K562 (cell line): ENCODE measurements at regions not wholly inside any gene's neighbourhood (a gene's known extent, or its start where the extent isn't known, plus 50 kb on each side); places are given as distances from the start of the nearest gene placed in this dataset.

ENCODE experiments used
- ATAC-seq: fragments of 200-7000 bp; cut with Tn5 transposase; 3 replicates; pipeline ENCODE4 v1.9.1; 2020; ENCODE audit warnings: moderate library complexity
- BruUV-seq: library from RNA; stranded (reverse); fragments of 400-500 nt; replicated peaks from 2 replicates; lab custom pipeline; 2021; lab: Mats Ljungman, UMichigan
- CTCF ChIA-PET: fragments of 300-600 bp; formaldehyde crosslinking; extraction: SDS; loops from one replicate; lab custom pipeline; 2021; ENCODE audit warnings: low intra/inter-chr PET ratio; lab: Yijun Ruan, JAX
- POLR2A ChIA-PET: fragments of 300-600, 350-650 bp; sonication (Branson Sonifier 250); formaldehyde crosslinking; extraction: SDS; loops from one replicate; lab custom pipeline; 2021; ENCODE audit warnings: antibody characterized with exemption, inconsistent platforms; lab: Yijun Ruan, JAX
- DNase-seq, 4 experiments: peaks; one replicate each; pipeline versions ENCODE4 v3.0.0 to v3.0.0-alpha.2; 2011 to 2018; ENCODE audit warnings: low spot score in 3 of 4, mixed read lengths in 3 of 4; ENCODE audit errors: extremely low read depth in 1 of 4
- FAIRE-seq: peaks from 2 replicates; lab custom pipeline; 2011; peaks lifted over from hg19 to GRCh38; lab: Jason Lieb, UNC
- H2AFZ ChIP-seq: 2 replicates; pipeline ENCODE4 v1.6.0; 2011; ENCODE audit warnings: low read depth, low read length, control low read depth, inconsistent platforms
- H3K27ac ChIP-seq: fragments of 200-600 bp; 3 replicates; pipeline ENCODE4 v1.8.0; 2011; ENCODE audit warnings: low read depth, mild to moderate bottlenecking, control low read depth, inconsistent platforms, low read length, moderate library complexity, mixed read lengths; ENCODE audit errors: extremely low read depth
- H3K27me3 ChIP-seq, 2 experiments: fragments of 300-600 bp in 1 of 2; 2 replicates in 1 of 2; 3 replicates in 1 of 2; pipeline versions ENCODE4 v1.6.0 to v1.8.0; 2011; ENCODE audit warnings: inconsistent platforms in 2 of 2, low read length in 2 of 2, mild to moderate bottlenecking in 1 of 2, mixed read lengths in 1 of 2, moderate library complexity in 1 of 2; ENCODE audit not compliant: control insufficient read depth in 2 of 2, insufficient read depth in 2 of 2
- H3K36me3 ChIP-seq: fragments of 300-600 bp; 3 replicates; pipeline ENCODE4 v1.8.0; 2011; ENCODE audit warnings: mild to moderate bottlenecking, low read length, inconsistent platforms; ENCODE audit not compliant: control insufficient read depth, insufficient read depth
- H3K4me1 ChIP-seq, 2 experiments: fragments of 200-600 bp in 1 of 2; replicated peaks in 1 of 2; 2 replicates in 1 of 2; 3 replicates in 1 of 2; pipeline versions ENCODE4 v1.5.1 to v1.8.0; 2011; ENCODE audit warnings: inconsistent platforms in 2 of 2, low read length in 2 of 2, mild to moderate bottlenecking in 1 of 2, mixed read lengths in 1 of 2, moderate library complexity in 1 of 2; ENCODE audit not compliant: control insufficient read depth in 2 of 2, insufficient read depth in 2 of 2
- H3K4me2 ChIP-seq: 2 replicates; pipeline ENCODE4 v1.6.1; 2011; ENCODE audit warnings: low read length, control low read depth, inconsistent platforms, mixed read lengths; ENCODE audit not compliant: insufficient read depth
- H3K4me3 ChIP-seq: fragments of 200-600 bp; sonication (generic), shearing (Covaris generic); 2 replicates; pipeline ENCODE4 v1.5.1; 2016; ENCODE audit warnings: control low read depth, inconsistent platforms
- H3K79me2 ChIP-seq: fragments of 200-600 bp; 3 replicates; pipeline ENCODE4 v1.8.0; 2011; ENCODE audit warnings: low read length, inconsistent platforms; ENCODE audit not compliant: control insufficient read depth, insufficient read depth
- H3K9ac ChIP-seq, 2 experiments: 2 replicates each; pipeline versions ENCODE4 v1.6.0 to v1.6.1; 2011; ENCODE audit warnings: low read depth in 2 of 2, low read length in 2 of 2, control low read depth in 1 of 2, inconsistent platforms in 1 of 2, mild to moderate bottlenecking in 1 of 2, mixed read lengths in 1 of 2; ENCODE audit not compliant: insufficient read depth in 1 of 2
- H3K9me1 ChIP-seq: one replicate; pipeline ENCODE4 v1.6.0; 2011; ENCODE audit warnings: inconsistent platforms, mild to moderate bottlenecking, low read length, moderate library complexity; ENCODE audit not compliant: control insufficient read depth, insufficient read depth
- H3K9me3 ChIP-seq: replicated peaks from 2 replicates; pipeline ENCODE4 v1.5.1; 2011; ENCODE audit warnings: low read depth, low read length, inconsistent platforms; ENCODE audit not compliant: control insufficient read depth, insufficient read depth
- H4K20me1 ChIP-seq: replicated peaks from 2 replicates; pipeline ENCODE4 v1.6.1; 2011; ENCODE audit warnings: low read length, inconsistent platforms, mixed read lengths; ENCODE audit not compliant: control insufficient read depth, insufficient read depth
- ARID2 ChIP-seq: fragments of 450-650 bp; IDR thresholded peaks from 2 replicates; pipeline ENCODE4 v1.6.1; 2017; ENCODE audit warnings: antibody characterized with exemption, mild to moderate bottlenecking
- BRCA1 ChIP-seq, 2 experiments: fragments of 450-650 bp in 1 of 2; sonication (generic) in 1 of 2; formaldehyde crosslinking in 1 of 2; IDR thresholded peaks; 2 replicates each; pipeline versions ENCODE4 v1.5.0 to v1.6.1; 2017 to 2020; ENCODE audit warnings: mild to moderate bottlenecking in 1 of 2, missing genetic modification reagents in 1 of 2
- HSF4 ChIP-seq: fragments of 250-450 bp; sonication (Bioruptor Pico); IDR thresholded peaks from 2 replicates; pipeline ENCODE4 v2.1.2; 2022; ENCODE audit warnings: mild to moderate bottlenecking, moderate library complexity, borderline replicate concordance
- KLF16 ChIP-seq: IDR thresholded peaks from 2 replicates; pipeline ENCODE4 v1.6.1; 2016; ENCODE audit warnings: antibody characterized with exemption
- NCOA1 ChIP-seq: fragments of 450-650 bp; IDR thresholded peaks from 2 replicates; pipeline ENCODE4 v1.6.1; 2016; ENCODE audit warnings: low read depth
- NUFIP1 ChIP-seq: fragments of 450-650 bp; IDR thresholded peaks from 2 replicates; pipeline ENCODE4 v1.6.1; 2018; ENCODE audit not compliant: partially characterized antibody
- U2AF2 ChIP-seq: fragments of 200-400 bp; formaldehyde crosslinking; optimal IDR thresholded peaks from 2 replicates; pipeline ENCODE3; 2017; ENCODE audit warnings: low read depth, mild to moderate bottlenecking, low read length
- ZBTB34 ChIP-seq: fragments of 250-450 bp; sonication (Bioruptor Pico); IDR thresholded peaks from 2 replicates; pipeline ENCODE4 v1.8.0; 2021; ENCODE audit warnings: mild to moderate bottlenecking, moderate library complexity
- ZNF224 ChIP-seq: sonication (generic); formaldehyde crosslinking; IDR thresholded peaks from 2 replicates; pipeline ENCODE4 v1.8.0; 2022; ENCODE audit warnings: mild to moderate bottlenecking, missing genetic modification reagents
- ZNF639 ChIP-seq, 2 experiments: fragments of 200-800 bp in 1 of 2; sonication (Bioruptor generic) in 1 of 2; sonication (generic) in 1 of 2; formaldehyde crosslinking in 1 of 2; IDR thresholded peaks in 1 of 2; conservative IDR thresholded peaks in 1 of 2; 2 replicates each; pipeline versions ENCODE4 v1.5.0 to v1.6.1; 2016 to 2020; ENCODE audit warnings: missing compliant biosample characterization in 1 of 2, missing genetic modification characterization in 1 of 2, missing genetic modification reagents in 1 of 2
- ZNF707 ChIP-seq: fragments of 250-450 bp; sonication (Bioruptor Pico); conservative IDR thresholded peaks from 2 replicates; pipeline ENCODE4 v1.8.0; 2022; ENCODE audit warnings: inconsistent platforms, mild to moderate bottlenecking, moderate library complexity
- WGBS: fragments of 100-300 bp; shearing (Covaris generic); methylation state at CpG from one replicate; pipeline ENCODE4 v1.1.6; 2016; ENCODE audit warnings: low coverage, mixed read lengths; ENCODE audit not compliant: insufficient coverage; ENCODE audit errors: missing lambda C conversion rate; 5-methylcytosine and 5-hydroxymethylcytosine counted together
- in situ Hi-C: fragments of 300-500 bp; cut with MboI; formaldehyde crosslinking; loops from 4 replicates; pipeline ENCODE4 v1.15.0; 2018; ENCODE audit warnings: inconsistent platforms, mixed read lengths
- intact Hi-C: fragments of 100-400 bp; cut with micrococcal nuclease; formaldehyde crosslinking; loops from 2 replicates; pipeline ENCODE4 v1.14.2; 2022
- TF ChIP-seq, protein P1 (sequence below): fragments of 450-650 bp; IDR thresholded peaks from 2 replicates; pipeline ENCODE4 v1.6.1; 2018; ENCODE audit not compliant: partially characterized antibody
- TF ChIP-seq, protein P2 (sequence below), 3 experiments: IDR thresholded peaks in 2 of 3; conservative IDR thresholded peaks in 1 of 3; 2 replicates each; pipeline ENCODE4 v1.5.1; 2011 to 2012; ENCODE audit warnings: low read length in 3 of 3, mild to moderate bottlenecking in 3 of 3, control low read depth in 2 of 3, improper control_type of control experiment in 1 of 3, inconsistent platforms in 1 of 3, low read depth in 1 of 3, mixed read lengths in 1 of 3, moderate library complexity in 1 of 3; ENCODE audit not compliant: insufficient read depth in 2 of 3

DNA sequence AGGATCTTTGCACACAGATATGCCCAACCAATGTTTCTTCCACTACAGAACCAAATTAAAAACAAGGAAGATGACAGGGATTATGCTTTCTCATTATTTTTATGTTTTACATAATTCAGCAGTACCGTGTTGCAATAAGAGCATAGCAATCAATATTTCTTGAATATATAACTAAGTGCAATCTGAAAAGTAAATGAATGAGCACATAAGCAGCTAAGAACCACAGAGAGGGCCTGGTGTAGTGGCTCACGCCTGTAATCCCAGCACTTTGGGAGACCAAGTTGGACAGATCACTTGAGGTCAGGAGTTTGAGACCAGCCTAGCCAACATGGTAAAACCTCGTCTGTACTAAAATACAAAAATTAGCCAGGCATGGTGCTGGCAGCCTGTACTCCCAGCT, 423.7 kb downstream of the MRPL39 start:
- DNase-seq: no peak
- Histone ChIP-seq H4K20me1 (no peaks in the 10 kb centered on the region), H3K79me2 (no peaks in the 10 kb centered on the region), H3K9me1 (no peaks in the 10 kb centered on the region), H3K9me3 (no peaks in the 10 kb centered on the region), H2AFZ (no peak overlapping the region), H3K4me2 (no peak overlapping the region), H3K36me3 (no peaks in the 10 kb centered on the region), H3K27ac (no peak overlapping the region), H3K27me3 (no peaks in the 10 kb centered on the region), H3K4me1 (no peaks in the 10 kb centered on the region), H3K4me3 (no peak overlapping the region), H3K9ac (no peak overlapping the region)
- FAIRE-seq: no peak
- POLR2A ChIA-PET: no interaction called here
- BruUV-seq: no TSS peak
- CTCF ChIA-PET: no interaction called here
- intact Hi-C loops: no loop called here
- no peak for ATAC-seq
- in situ Hi-C loops: no loop called here
- 0% methylated on average over 3 of the region's 3 CpGs for WGBS
- no peak for TF ChIP-seq KLF16
- TF ChIP-seq NCOA1: no peak
- no peak for TF ChIP-seq BRCA1 (IDR thresholded peaks at IDR 0.05)
- no peak for TF ChIP-seq BRCA1 (CRISPR knock-in tag; IDR thresholded peaks at IDR 0.05)
- no peak for TF ChIP-seq HSF4
- no peak for TF ChIP-seq U2AF2
- TF ChIP-seq ZNF707 (CRISPR knock-in tag): no peak
- TF ChIP-seq, protein P1, sequence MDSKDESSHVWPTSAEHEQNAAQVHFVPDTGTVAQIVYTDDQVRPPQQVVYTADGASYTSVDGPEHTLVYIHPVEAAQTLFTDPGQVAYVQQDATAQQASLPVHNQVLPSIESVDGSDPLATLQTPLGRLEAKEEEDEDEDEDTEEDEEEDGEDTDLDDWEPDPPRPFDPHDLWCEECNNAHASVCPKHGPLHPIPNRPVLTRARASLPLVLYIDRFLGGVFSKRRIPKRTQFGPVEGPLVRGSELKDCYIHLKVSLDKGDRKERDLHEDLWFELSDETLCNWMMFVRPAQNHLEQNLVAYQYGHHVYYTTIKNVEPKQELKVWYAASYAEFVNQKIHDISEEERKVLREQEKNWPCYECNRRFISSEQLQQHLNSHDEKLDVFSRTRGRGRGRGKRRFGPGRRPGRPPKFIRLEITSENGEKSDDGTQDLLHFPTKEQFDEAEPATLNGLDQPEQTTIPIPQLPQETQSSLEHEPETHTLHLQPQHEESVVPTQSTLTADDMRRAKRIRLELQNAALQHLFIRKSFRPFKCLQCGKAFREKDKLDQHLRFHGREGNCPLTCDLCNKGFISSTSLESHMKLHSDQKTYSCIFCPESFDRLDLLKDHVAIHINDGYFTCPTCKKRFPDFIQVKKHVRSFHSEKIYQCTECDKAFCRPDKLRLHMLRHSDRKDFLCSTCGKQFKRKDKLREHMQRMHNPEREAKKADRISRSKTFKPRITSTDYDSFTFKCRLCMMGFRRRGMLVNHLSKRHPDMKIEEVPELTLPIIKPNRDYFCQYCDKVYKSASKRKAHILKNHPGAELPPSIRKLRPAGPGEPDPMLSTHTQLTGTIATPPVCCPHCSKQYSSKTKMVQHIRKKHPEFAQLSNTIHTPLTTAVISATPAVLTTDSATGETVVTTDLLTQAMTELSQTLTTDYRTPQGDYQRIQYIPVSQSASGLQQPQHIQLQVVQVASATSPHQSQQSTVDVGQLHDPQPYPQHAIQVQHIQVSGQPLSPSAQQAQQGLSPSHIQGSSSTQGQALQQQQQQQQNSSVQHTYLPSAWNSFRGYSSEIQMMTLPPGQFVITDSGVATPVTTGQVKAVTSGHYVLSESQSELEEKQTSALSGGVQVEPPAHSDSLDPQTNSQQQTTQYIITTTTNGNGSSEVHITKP: no peak
- TF ChIP-seq ZNF224 (CRISPR knock-in tag): no peak
- TF ChIP-seq ARID2: no peak
- TF ChIP-seq, protein P2, sequence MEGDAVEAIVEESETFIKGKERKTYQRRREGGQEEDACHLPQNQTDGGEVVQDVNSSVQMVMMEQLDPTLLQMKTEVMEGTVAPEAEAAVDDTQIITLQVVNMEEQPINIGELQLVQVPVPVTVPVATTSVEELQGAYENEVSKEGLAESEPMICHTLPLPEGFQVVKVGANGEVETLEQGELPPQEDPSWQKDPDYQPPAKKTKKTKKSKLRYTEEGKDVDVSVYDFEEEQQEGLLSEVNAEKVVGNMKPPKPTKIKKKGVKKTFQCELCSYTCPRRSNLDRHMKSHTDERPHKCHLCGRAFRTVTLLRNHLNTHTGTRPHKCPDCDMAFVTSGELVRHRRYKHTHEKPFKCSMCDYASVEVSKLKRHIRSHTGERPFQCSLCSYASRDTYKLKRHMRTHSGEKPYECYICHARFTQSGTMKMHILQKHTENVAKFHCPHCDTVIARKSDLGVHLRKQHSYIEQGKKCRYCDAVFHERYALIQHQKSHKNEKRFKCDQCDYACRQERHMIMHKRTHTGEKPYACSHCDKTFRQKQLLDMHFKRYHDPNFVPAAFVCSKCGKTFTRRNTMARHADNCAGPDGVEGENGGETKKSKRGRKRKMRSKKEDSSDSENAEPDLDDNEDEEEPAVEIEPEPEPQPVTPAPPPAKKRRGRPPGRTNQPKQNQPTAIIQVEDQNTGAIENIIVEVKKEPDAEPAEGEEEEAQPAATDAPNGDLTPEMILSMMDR (IDR thresholded peaks at IDR 0.05 in 2 of 3, conservative IDR thresholded peaks at IDR 0.05 in 1 of 3; ENCODE audit: insufficient read depth in 2 of 3, low read depth in 1 of 3, low read length in 3 of 3): no peak
- TF ChIP-seq ZNF639 (CRISPR knock-in tag; conservative IDR thresholded peaks at IDR 0.05 in 1 of 2, IDR thresholded peaks at IDR 0.05 in 1 of 2): no peak
- TF ChIP-seq NUFIP1: no peak
- TF ChIP-seq ZBTB34: no peak
